Activated CD8-positive, alpha-beta memory T cell treated with anti-CD3 and anti-CD28 coated beads, Interleukin-2, amount 10 ng/mL, durations not matched to agents 7 days and 5 days (primary cell): ENCODE measurements at regions not wholly inside any gene's neighbourhood (a gene's known extent, or its start where the extent isn't known, plus 50 kb on each side); places are given as distances from the start of the nearest gene placed in this dataset.
"Not testable (repeated sequence)": the region's sequence is repeated elsewhere in the genome, so short reads cannot be mapped to it uniquely, and the experiment has no call there.

Experiments
- ATAC-seq: fragments of 150-1000 bp; cut with Tn5 transposase; one replicate; pipeline ENCODE4 v1.10.0; 2021; ENCODE audit warnings: moderate library complexity
- CTCF ChIA-PET: fragments of 350-600 bp; sonication (Branson Sonifier 250); formaldehyde crosslinking; loops from one replicate; lab custom pipeline; 2021; ENCODE audit warnings: antibody characterized with exemption; lab: Charles Lee
- DNase-seq: peaks from one replicate; pipeline ENCODE4 v3.0.0-alpha.2; 2020
- H3K27ac Mint-ChIP-seq: one replicate; pipeline ENCODE4 v1.8.0; 2021; ENCODE audit warnings: mild to moderate bottlenecking, mixed read lengths
- H3K27me3 Mint-ChIP-seq: one replicate; pipeline ENCODE4 v1.8.0; 2021; ENCODE audit warnings: mixed read lengths
- H3K36me3 Mint-ChIP-seq: one replicate; pipeline ENCODE4 v1.8.0; 2021; ENCODE audit warnings: mild to moderate bottlenecking, mixed read lengths
- H3K4me1 Mint-ChIP-seq: one replicate; pipeline ENCODE4 v1.8.0; 2021; ENCODE audit warnings: mixed read lengths
- H3K4me3 Mint-ChIP-seq: one replicate; pipeline ENCODE4 v1.8.0; 2021; ENCODE audit warnings: mild to moderate bottlenecking, moderate library complexity, mixed read lengths
- H3K9me3 Mint-ChIP-seq: one replicate; pipeline ENCODE4 v1.8.0; 2022; ENCODE audit warnings: low read depth, mixed read lengths

- DNase-seq, H3K4me1 Mint-ChIP-seq, H3K9me3 Mint-ChIP-seq, ATAC-seq, CTCF ChIA-PET, H3K36me3 Mint-ChIP-seq, H3K4me3 Mint-ChIP-seq, H3K27ac Mint-ChIP-seq, H3K27me3 Mint-ChIP-seq: not testable (repeated sequence)
Observed at GRCh38 chr15:22358932-22359331, 99.8 kb upstream of the GOLGA6L22 start.

- H3K36me3 Mint-ChIP-seq, DNase-seq, H3K27me3 Mint-ChIP-seq, H3K9me3 Mint-ChIP-seq, H3K27ac Mint-ChIP-seq, H3K4me3 Mint-ChIP-seq, CTCF ChIA-PET, H3K4me1 Mint-ChIP-seq: not testable (repeated sequence)
- peak; percentile 90 for ATAC-seq
Observed at GRCh38 chr15:22359587-22359986, 99.1 kb upstream of the GOLGA6L22 start.

GRCh38 chr15:22360696-22361095, 98.0 kb upstream of the GOLGA6L22 start:
- H3K27me3 Mint-ChIP-seq, H3K4me3 Mint-ChIP-seq, H3K27ac Mint-ChIP-seq, H3K4me1 Mint-ChIP-seq, CTCF ChIA-PET, H3K36me3 Mint-ChIP-seq, H3K9me3 Mint-ChIP-seq: not testable (repeated sequence)
- DNase-seq (peak; percentile 43), ATAC-seq (peak; percentile 68)

- DNase-seq, H3K9me3 Mint-ChIP-seq, H3K4me1 Mint-ChIP-seq, H3K36me3 Mint-ChIP-seq, H3K27me3 Mint-ChIP-seq, CTCF ChIA-PET, H3K4me3 Mint-ChIP-seq, H3K27ac Mint-ChIP-seq: not testable (repeated sequence)
- peak; percentile 31 for ATAC-seq
Observed at GRCh38 chr15:22362502-22362901, 96.2 kb upstream of the GOLGA6L22 start.

GRCh38 chr15:22371246-22371834, 87.4 kb upstream of the GOLGA6L22 start:
- CTCF ChIA-PET, H3K27me3 Mint-ChIP-seq, ATAC-seq, H3K9me3 Mint-ChIP-seq, DNase-seq, H3K36me3 Mint-ChIP-seq, H3K27ac Mint-ChIP-seq, H3K4me3 Mint-ChIP-seq, H3K4me1 Mint-ChIP-seq: not testable (repeated sequence)

GRCh38 chr15:22374531-22374930, 84.2 kb upstream of the GOLGA6L22 start:
- H3K9me3 Mint-ChIP-seq, DNase-seq, H3K4me3 Mint-ChIP-seq, H3K36me3 Mint-ChIP-seq, H3K27ac Mint-ChIP-seq, H3K27me3 Mint-ChIP-seq, H3K4me1 Mint-ChIP-seq, CTCF ChIA-PET, ATAC-seq: not testable (repeated sequence)

GRCh38 chr15:22375829-22376228, 82.9 kb upstream of the GOLGA6L22 start:
- H3K27ac Mint-ChIP-seq, H3K4me3 Mint-ChIP-seq, H3K9me3 Mint-ChIP-seq, H3K36me3 Mint-ChIP-seq, CTCF ChIA-PET, ATAC-seq, DNase-seq, H3K27me3 Mint-ChIP-seq, H3K4me1 Mint-ChIP-seq: not testable (repeated sequence)

GRCh38 chr15:22377859-22378258, 80.8 kb upstream of the GOLGA6L22 start:
- H3K4me1 Mint-ChIP-seq, H3K27ac Mint-ChIP-seq, DNase-seq, CTCF ChIA-PET, H3K36me3 Mint-ChIP-seq, H3K27me3 Mint-ChIP-seq, H3K9me3 Mint-ChIP-seq, H3K4me3 Mint-ChIP-seq: not testable (repeated sequence)
- peak; percentile 60 for ATAC-seq

GRCh38 chr15:22387691-22388090, 71.0 kb upstream of the GOLGA6L22 start:
- H3K36me3 Mint-ChIP-seq, H3K4me3 Mint-ChIP-seq, ATAC-seq, H3K9me3 Mint-ChIP-seq, H3K27me3 Mint-ChIP-seq, DNase-seq, CTCF ChIA-PET, H3K27ac Mint-ChIP-seq, H3K4me1 Mint-ChIP-seq: not testable (repeated sequence)

- CTCF ChIA-PET, ATAC-seq, H3K27me3 Mint-ChIP-seq, H3K4me3 Mint-ChIP-seq, H3K36me3 Mint-ChIP-seq, H3K27ac Mint-ChIP-seq, H3K4me1 Mint-ChIP-seq, H3K9me3 Mint-ChIP-seq, DNase-seq: not testable (repeated sequence)
Observed at GRCh38 chr15:22388365-22388764, 70.3 kb upstream of the GOLGA6L22 start.

GRCh38 chr15:22401207-22401606, 57.5 kb upstream of the GOLGA6L22 start:
- H3K9me3 Mint-ChIP-seq, DNase-seq, H3K27me3 Mint-ChIP-seq, CTCF ChIA-PET, H3K27ac Mint-ChIP-seq, ATAC-seq, H3K36me3 Mint-ChIP-seq, H3K4me1 Mint-ChIP-seq, H3K4me3 Mint-ChIP-seq: not testable (repeated sequence)

GRCh38 chr15:22401703-22402102, 57.0 kb upstream of the GOLGA6L22 start:
- H3K27ac Mint-ChIP-seq, H3K27me3 Mint-ChIP-seq, H3K9me3 Mint-ChIP-seq, H3K4me1 Mint-ChIP-seq, ATAC-seq, DNase-seq, CTCF ChIA-PET, H3K4me3 Mint-ChIP-seq, H3K36me3 Mint-ChIP-seq: not testable (repeated sequence)

GRCh38 chr15:22405765-22406164, 52.9 kb upstream of the GOLGA6L22 start:
- H3K36me3 Mint-ChIP-seq, ATAC-seq, H3K27ac Mint-ChIP-seq, CTCF ChIA-PET, H3K27me3 Mint-ChIP-seq, H3K4me3 Mint-ChIP-seq, DNase-seq, H3K9me3 Mint-ChIP-seq, H3K4me1 Mint-ChIP-seq: not testable (repeated sequence)
